GM23248 (cell line): ENCODE measurements at regions not wholly inside any gene's neighbourhood (a gene's known extent, or its start where the extent isn't known, plus 50 kb on each side); places are given as distances from the start of the nearest gene placed in this dataset.

Experiments
- DNase-seq: peaks from one replicate; pipeline ENCODE4 v3.0.0-alpha.2; 2015
- H2AFZ ChIP-seq: fragments of 200-600 bp; sonication (generic); 2 replicates; pipeline ENCODE4 v1.6.1; 2016; ENCODE audit warnings: antibody characterized with exemption
- H3F3A ChIP-seq: fragments of 200-600 bp; sonication (generic); 2 replicates; pipeline ENCODE4 v1.6.1; 2016; ENCODE audit warnings: mild to moderate bottlenecking, antibody characterized with exemption, mixed run types; ENCODE audit not compliant: insufficient read depth
- H3K27ac ChIP-seq: fragments of 200-600 bp; sonication (generic); 2 replicates; pipeline ENCODE4 v1.5.1; 2016; ENCODE audit warnings: mild to moderate bottlenecking
- H3K27me3 ChIP-seq: fragments of 200-600 bp; sonication (generic); replicated peaks from 2 replicates; pipeline ENCODE4 v1.6.1; 2016; ENCODE audit warnings: mild to moderate bottlenecking; ENCODE audit not compliant: insufficient read depth
- H3K36me3 ChIP-seq: fragments of 200-600 bp; sonication (generic); 2 replicates; pipeline ENCODE4 v1.6.1; 2016; ENCODE audit warnings: low read depth, mild to moderate bottlenecking
- H3K4me1 ChIP-seq: fragments of 200-600 bp; sonication (generic); 2 replicates; pipeline ENCODE4 v1.6.1; 2016; ENCODE audit warnings: mild to moderate bottlenecking; ENCODE audit not compliant: insufficient read depth
- H3K4me2 ChIP-seq: fragments of 200-600 bp; sonication (generic); one replicate; pipeline ENCODE4 v1.6.1; 2016; ENCODE audit warnings: mild to moderate bottlenecking; ENCODE audit not compliant: unreplicated experiment
- H3K4me3 ChIP-seq: fragments of 200-600 bp; sonication (generic); 2 replicates; pipeline ENCODE4 v1.5.1; 2016; ENCODE audit warnings: mild to moderate bottlenecking
- H3K79me2 ChIP-seq: fragments of 200-600 bp; sonication (generic); 2 replicates; pipeline ENCODE4 v1.6.1; 2016; ENCODE audit warnings: mild to moderate bottlenecking; ENCODE audit not compliant: insufficient read depth
- H3K9ac ChIP-seq: fragments of 200-600 bp; sonication (generic); 2 replicates; pipeline ENCODE4 v1.6.1; 2016; ENCODE audit warnings: mild to moderate bottlenecking
- H3K9me2 ChIP-seq: fragments of 200-600 bp; sonication (generic); 2 replicates; pipeline ENCODE4 v1.6.1; 2016; ENCODE audit warnings: mixed run types, mild to moderate bottlenecking, moderate library complexity; ENCODE audit not compliant: insufficient read depth
- H3K9me3 ChIP-seq: fragments of 200-600 bp; sonication (generic); one replicate; pipeline ENCODE4 v1.6.1; 2017; ENCODE audit warnings: low read depth
- H4K20me1 ChIP-seq: fragments of 200-600 bp; sonication (generic); 2 replicates; pipeline ENCODE4 v1.6.0; 2016; ENCODE audit not compliant: insufficient read depth
- EZH2 ChIP-seq: fragments of 200-600 bp; sonication (generic); IDR thresholded peaks from 2 replicates; pipeline ENCODE4 v1.6.1; 2018; ENCODE audit warnings: antibody characterized with exemption, mild to moderate bottlenecking; ENCODE audit not compliant: insufficient read depth, poor library complexity, severe bottlenecking
- EZH2phosphoT487 ChIP-seq: fragments of 200-600 bp; sonication (generic); IDR thresholded peaks from 2 replicates; pipeline ENCODE4 v1.6.1; 2018; ENCODE audit warnings: antibody characterized with exemption, moderate library complexity, mild to moderate bottlenecking, low read depth; ENCODE audit not compliant: insufficient read depth
- WGBS, 2 experiments: methylation state at CpG; one replicate each; pipeline ENCODE4 v1.1.6; 2015 to 2017; ENCODE audit warnings: low lambda C conversion rate in 2 of 2, low coverage in 1 of 2; ENCODE audit errors: missing lambda C conversion rate in 2 of 2; 5-methylcytosine and 5-hydroxymethylcytosine counted together
- in situ Hi-C: fragments of 300-500 bp; cut with MboI; formaldehyde crosslinking; loops from 2 replicates; pipeline ENCODE4 v1.15.0; 2020

- H3K4me2 ChIP-seq: no peak overlapping the region
- H3K36me3 ChIP-seq: no peaks in the 10 kb centered on the region
- H3K9me3 ChIP-seq: no peaks in the 10 kb centered on the region
- H3F3A ChIP-seq: no peaks in the 10 kb centered on the region
- no peak overlapping the region for H2AFZ ChIP-seq
- H3K27ac ChIP-seq: no peak overlapping the region
- no peak for TF ChIP-seq EZH2
- in situ Hi-C loops: no loop called here
- no peaks in the 10 kb centered on the region for H3K27me3 ChIP-seq
- H3K9me2 ChIP-seq: no peaks in the 10 kb centered on the region
- no peak overlapping the region for H3K4me3 ChIP-seq
- no peaks in the 10 kb centered on the region for H4K20me1 ChIP-seq
- DNase-seq: no peak
- H3K79me2 ChIP-seq: no peaks in the 10 kb centered on the region
- H3K9ac ChIP-seq: no peak overlapping the region
- H3K4me1 ChIP-seq: no peaks in the 10 kb centered on the region
These were observed 534.9 kb upstream of the KLF12 start for GRCh38 chr13:74669149-74669548.

DNA sequence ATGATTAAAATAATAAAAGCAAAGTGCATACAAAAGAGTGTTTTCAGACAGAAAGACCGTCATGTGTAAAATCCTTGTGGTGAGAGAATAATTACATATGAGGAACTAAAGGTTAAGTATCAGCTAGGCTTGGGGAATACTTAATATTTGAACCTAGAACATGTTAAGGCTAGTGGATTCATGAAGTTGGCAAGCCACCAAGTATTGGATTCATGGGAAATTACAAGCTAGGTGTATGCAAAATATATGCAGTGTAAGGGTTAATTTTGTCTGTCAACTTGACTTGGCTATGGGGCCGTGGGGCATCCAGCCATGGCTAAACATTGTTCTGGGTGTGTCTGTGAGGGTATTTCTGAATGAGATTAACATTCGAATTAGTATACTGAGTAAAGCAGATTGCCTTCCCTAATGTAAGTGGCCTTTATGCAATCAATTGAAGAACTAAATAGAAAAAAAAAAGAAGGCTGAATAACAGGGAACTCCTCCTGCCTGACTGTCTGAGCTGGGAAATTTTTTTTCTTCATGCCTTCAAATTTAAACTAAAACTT lies 533.5 kb upstream of the KLF12 start:
- DNase-seq: no peak
- Histone ChIP-seq H3K4me3 (no peak overlapping the region), H4K20me1 (no peaks in the 10 kb centered on the region), H3K36me3 (no peaks in the 10 kb centered on the region), H3K79me2 (no peaks in the 10 kb centered on the region), H3F3A (no peaks in the 10 kb centered on the region), H3K27me3 (no peaks in the 10 kb centered on the region), H3K9me3 (no peaks in the 10 kb centered on the region), H3K4me2 (no peak overlapping the region), H2AFZ (no peak overlapping the region), H3K9me2 (no peaks in the 10 kb centered on the region), H3K4me1 (no peaks in the 10 kb centered on the region), H3K27ac (no peak overlapping the region), H3K9ac (no peak overlapping the region)
- no peak for TF ChIP-seq EZH2phosphoT487
- TF ChIP-seq EZH2: no peak
- 44% methylated on average over 3 of the region's 3 CpGs for WGBS, 2 experiments
- in situ Hi-C loops: no loop called here

- H3K79me2 ChIP-seq: no peaks in the 10 kb centered on the region
These were observed 528.7 kb upstream of the KLF12 start for GRCh38 chr13:74662905-74663304.

DNA sequence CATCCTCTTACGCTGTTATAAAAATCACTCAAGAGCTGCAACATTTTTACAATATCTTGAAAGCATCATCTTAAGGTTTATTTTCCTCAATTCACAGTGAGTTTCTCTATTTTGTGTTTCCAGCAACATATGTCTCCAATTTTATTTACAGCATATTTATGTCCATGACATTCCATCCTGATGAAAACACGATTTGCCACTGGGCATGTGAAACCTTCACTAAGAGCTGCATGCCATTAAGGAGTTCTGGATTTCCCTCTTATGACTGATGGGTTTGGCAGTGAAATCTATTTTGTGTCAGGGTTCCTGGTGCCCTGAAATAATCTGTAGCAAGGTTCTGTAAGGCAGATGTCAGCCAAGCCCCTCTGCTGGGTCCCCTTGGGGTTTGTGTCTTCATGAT lies 527.6 kb upstream of the KLF12 start:
- no peaks in the 10 kb centered on the region for H3K36me3 ChIP-seq
- no peak overlapping the region for H3K9ac ChIP-seq
- no peaks in the 10 kb centered on the region for H3F3A ChIP-seq
- no peaks in the 10 kb centered on the region for H3K79me2 ChIP-seq
- H4K20me1 ChIP-seq: no peaks in the 10 kb centered on the region
- no peak overlapping the region for H3K4me3 ChIP-seq
- H3K9me3 ChIP-seq: no peaks in the 10 kb centered on the region
- no peak overlapping the region for H3K27ac ChIP-seq
- peak; percentile 63 for DNase-seq
- 21 to 24% methylated on average over 2 of the region's 2 CpGs for WGBS, 2 experiments
- H3K9me2 ChIP-seq: no peaks in the 10 kb centered on the region
- TF ChIP-seq EZH2 (no peak), EZH2phosphoT487 (no peak)
- H3K4me2 ChIP-seq: no peak overlapping the region
- in situ Hi-C loops: no loop called here
- 0 out of 2 replicates have a peak overlapping the region, but pooled peaks have one; percentile 1 for H2AFZ ChIP-seq
- H3K27me3 ChIP-seq: no peaks in the 10 kb centered on the region
- peaks cover 11% of the 10 kb centered on the region; the same call in 1 of the 2 replicates for H3K4me1 ChIP-seq

More at GRCh38 chr13:74662905-74663304, 528.7 kb upstream of the KLF12 start:
- peaks cover 11% of the 10 kb centered on the region; the same call in 1 of the 2 replicates for H3K4me1 ChIP-seq
- no peaks in the 10 kb centered on the region for H3K27me3 ChIP-seq
- WGBS, 2 experiments: 79 to 82% methylated on average over 2 of the region's 2 CpGs
- in situ Hi-C loops: no loop called here
- H3K27ac ChIP-seq: no peak overlapping the region
- no peak overlapping the region for H3K4me3 ChIP-seq
- H3K9me3 ChIP-seq: no peaks in the 10 kb centered on the region
- H2AFZ ChIP-seq: no peak overlapping the region
- H3K9me2 ChIP-seq: no peaks in the 10 kb centered on the region
- no peak for DNase-seq
- TF ChIP-seq EZH2: no peak
- TF ChIP-seq EZH2phosphoT487: no peak
- no peaks in the 10 kb centered on the region for H4K20me1 ChIP-seq
- no peak overlapping the region for H3K4me2 ChIP-seq
- no peak overlapping the region for H3K9ac ChIP-seq
- no peaks in the 10 kb centered on the region for H3F3A ChIP-seq
- no peaks in the 10 kb centered on the region for H3K36me3 ChIP-seq

- Histone ChIP-seq H3K9me2 (no peaks in the 10 kb centered on the region), H3K9me3 (no peaks in the 10 kb centered on the region), H4K20me1 (no peaks in the 10 kb centered on the region), H3K36me3 (no peaks in the 10 kb centered on the region), H3K27me3 (no peaks in the 10 kb centered on the region), H3K79me2 (no peaks in the 10 kb centered on the region), H3K4me1 (peaks cover 11% of the 10 kb centered on the region; the same call in 1 of the 2 replicates), H3K4me2 (no peak overlapping the region), H3K9ac (no peak overlapping the region), H3K4me3 (no peak overlapping the region), H2AFZ (no peak overlapping the region), H3K27ac (no peak overlapping the region), H3F3A (no peaks in the 10 kb centered on the region)
- 38 to 56% methylated on average over 1 of the region's 1 CpG for WGBS, 2 experiments
- no peak for DNase-seq
- no peak for TF ChIP-seq EZH2phosphoT487
- no peak for TF ChIP-seq EZH2
- in situ Hi-C loops: no loop called here
These were observed 523.6 kb upstream of the KLF12 start for GRCh38 chr13:74657765-74658164.
